ENCODE measurements at regions not wholly inside any gene's neighbourhood (a gene's known extent, or its start where the extent isn't known, plus 50 kb on each side); places are given as distances from the start of the nearest gene placed in this dataset.

DNA sequence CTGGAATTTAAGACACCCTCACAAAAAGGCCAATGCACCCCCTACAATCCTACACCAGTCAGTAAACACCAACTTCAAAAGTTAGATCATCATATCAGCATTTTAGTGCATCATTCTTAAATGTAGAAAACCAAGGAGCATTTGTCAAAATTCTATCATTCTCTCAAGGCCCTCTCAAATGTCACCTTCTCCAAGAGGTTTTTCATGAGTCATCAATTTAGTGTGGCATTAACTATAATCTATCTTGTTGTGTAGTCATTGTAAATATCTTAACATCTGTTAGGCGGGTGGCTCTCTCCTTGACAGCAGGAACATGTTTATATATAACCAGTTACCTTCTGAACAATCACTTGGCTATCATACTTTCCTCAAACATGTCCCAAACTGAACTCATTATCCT is 62.1 kb upstream of the G2E3 start:
- no peak for ATAC-seq
- no peak overlapping the region for H3K4me3 Mint-ChIP-seq
- H3K36me3 Mint-ChIP-seq = no peaks in the 10 kb centered on the region
- H3K4me1 Mint-ChIP-seq = no peaks in the 10 kb centered on the region
- H3K9me3 Mint-ChIP-seq = no peaks in the 10 kb centered on the region
- no peak overlapping the region for H3K27ac Mint-ChIP-seq
- DNase-seq (ENCODE audit: low spot score in 2 of 2) = no peak

DNA sequence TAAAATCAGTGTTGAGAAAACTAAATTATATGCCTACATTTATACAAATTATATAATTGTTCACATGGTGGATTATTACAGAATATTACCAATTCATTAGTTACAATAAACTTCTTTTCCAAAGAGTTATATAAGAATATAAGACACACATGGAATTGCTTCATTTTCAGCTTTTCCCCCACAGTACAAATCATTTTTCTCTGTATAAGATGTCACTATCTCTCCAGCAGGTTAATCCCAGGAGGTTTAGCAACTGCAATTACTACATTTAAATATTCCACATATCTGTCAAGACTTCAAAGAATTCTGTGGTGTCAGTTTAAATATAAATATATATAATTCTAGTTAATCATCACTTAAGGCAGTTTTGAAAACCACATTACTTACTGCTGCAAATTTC is 59.6 kb upstream of the G2E3 start:
- Mint-ChIP-seq H3K9me3 (no peaks in the 10 kb centered on the region), H3K27ac (no peak overlapping the region), H3K4me1 (no peaks in the 10 kb centered on the region), H3K4me3 (no peak overlapping the region), H3K36me3 (no peaks in the 10 kb centered on the region)
- DNase-seq (ENCODE audit: low spot score in 2 of 2) (no peak), ATAC-seq (no peak)

DNA sequence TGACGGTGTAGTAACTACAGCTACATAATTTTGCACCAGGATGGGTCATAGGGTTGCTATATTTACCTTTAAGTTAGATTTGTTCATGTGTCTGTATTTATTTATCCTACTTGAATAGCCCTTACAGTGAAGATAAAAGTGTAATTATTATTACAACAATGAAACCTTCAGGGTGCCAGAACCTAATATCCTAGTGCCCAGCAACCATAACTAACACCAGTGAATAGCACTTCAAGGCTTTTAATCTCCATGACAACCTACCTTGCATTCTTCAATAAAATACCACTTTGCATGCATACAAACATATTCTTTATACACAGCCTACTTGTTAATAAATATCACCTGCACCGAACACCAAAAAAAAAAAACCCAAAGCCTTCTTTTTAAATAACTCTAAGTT is 58.7 kb upstream of the G2E3 start:
- H3K36me3 Mint-ChIP-seq = no peaks in the 10 kb centered on the region
- no peaks in the 10 kb centered on the region for H3K4me1 Mint-ChIP-seq
- H3K27ac Mint-ChIP-seq = no peak overlapping the region
- DNase-seq (ENCODE audit: low spot score in 2 of 2) = no peak
- H3K4me3 Mint-ChIP-seq = no peak overlapping the region
- no peaks in the 10 kb centered on the region for H3K9me3 Mint-ChIP-seq
- no peak for ATAC-seq

DNA sequence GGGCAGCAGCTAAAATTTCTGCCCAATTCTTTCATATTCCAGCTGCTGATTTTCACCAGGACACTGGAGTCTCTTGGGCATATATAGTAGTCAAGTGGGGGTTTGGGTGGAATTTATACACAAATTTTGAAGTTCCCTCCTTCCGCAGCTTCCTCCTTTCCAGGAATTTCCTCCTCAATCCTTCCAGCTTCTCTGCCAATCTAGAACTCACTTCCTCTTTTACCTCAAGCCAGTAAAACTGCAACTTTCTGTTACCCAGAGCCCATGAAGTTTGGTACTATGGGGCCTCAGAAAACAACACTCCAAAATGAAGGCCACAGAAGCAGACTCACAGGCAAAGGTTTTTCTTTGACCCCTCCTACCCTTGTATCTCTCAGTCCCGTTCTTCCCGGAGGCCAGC is 51.7 kb upstream of the G2E3 start:
- no peak for ATAC-seq
- DNase-seq (ENCODE audit: low spot score in 2 of 2) = no peak
- no peaks in the 10 kb centered on the region for H3K36me3 Mint-ChIP-seq
- H3K9me3 Mint-ChIP-seq = no peaks in the 10 kb centered on the region
- H3K27ac Mint-ChIP-seq = no peak overlapping the region
- H3K4me1 Mint-ChIP-seq = no peaks in the 10 kb centered on the region
- H3K4me3 Mint-ChIP-seq = no peak overlapping the region

Data from stimulated activated effector memory CD8-positive, alpha-beta T cell treated with anti-CD3 and anti-CD28 coated beads, Interleukin-12 subunit alpha, Interleukin-12 subunit beta, amount 100 ng/mL, for 72 hours (primary cell).